SKM-1 (cell line): ENCODE measurements at regions not wholly inside any gene's neighbourhood (a gene's known extent, or its start where the extent isn't known, plus 50 kb on each side); places are given as distances from the start of the nearest gene placed in this dataset.

ENCODE experiments used
- DNase-seq: peaks from one replicate; lab custom pipeline; 2025; ENCODE audit not compliant: unreplicated experiment; lab: John Stamatoyannopoulos, UW

DNA sequence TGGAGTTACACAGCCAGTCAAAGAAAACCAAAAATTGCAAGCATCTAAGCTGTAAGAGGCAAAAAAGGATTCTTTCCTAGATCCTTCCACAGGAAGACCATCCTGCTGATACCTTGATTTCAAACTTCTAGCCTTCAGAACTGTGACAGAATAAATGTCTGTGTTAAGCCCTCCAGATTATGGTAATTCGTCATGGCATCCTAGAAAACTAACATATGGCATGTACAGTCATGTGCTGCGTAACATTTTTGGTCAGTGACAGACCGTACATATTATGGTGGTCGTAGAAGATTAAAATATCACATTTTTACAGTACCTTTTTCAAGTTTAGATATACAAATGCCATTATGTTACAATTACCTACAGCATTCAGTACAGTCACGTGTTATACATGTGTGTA is 660.9 kb upstream of the LMO3 start:
- DNase-seq, result no peak

DNA sequence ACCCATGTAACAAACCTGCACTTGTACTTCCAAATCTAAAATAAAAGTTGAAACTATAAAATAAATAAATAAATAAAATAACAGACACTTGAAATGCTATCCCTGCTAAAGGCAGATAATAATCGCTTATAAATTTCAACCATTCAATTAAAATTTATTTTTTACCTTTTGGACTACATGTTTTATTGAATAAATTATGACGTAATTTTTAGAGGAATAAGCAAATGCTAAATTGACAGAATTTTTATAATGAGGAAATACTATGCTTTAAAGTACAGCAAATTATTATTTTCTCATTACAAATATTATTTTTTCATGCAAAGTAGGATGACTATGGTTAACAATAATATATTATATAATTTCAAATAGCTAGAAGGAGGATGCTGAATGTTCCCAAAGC is 658.6 kb upstream of the LMO3 start:
- DNase-seq, result no peak

DNA sequence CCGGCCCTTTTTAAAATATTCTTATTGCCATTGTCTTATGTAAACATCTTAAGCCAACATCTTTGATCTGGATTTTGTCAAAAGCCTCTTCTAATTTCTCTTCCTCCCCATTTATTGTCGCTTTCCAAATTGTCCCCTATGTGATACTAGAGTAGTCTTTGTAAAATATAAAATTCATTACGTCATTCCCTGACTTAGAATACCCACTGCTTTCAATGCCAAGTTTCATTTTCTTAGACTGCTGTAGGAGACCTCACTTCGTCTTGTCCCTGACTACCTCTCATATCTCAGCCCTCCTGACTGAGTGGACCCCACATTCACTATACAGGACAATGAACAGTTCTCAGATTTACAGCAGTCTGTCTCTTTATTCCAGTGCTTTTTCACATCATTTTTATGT is 633.9 kb upstream of the LMO3 start:
- no peak for DNase-seq

DNA sequence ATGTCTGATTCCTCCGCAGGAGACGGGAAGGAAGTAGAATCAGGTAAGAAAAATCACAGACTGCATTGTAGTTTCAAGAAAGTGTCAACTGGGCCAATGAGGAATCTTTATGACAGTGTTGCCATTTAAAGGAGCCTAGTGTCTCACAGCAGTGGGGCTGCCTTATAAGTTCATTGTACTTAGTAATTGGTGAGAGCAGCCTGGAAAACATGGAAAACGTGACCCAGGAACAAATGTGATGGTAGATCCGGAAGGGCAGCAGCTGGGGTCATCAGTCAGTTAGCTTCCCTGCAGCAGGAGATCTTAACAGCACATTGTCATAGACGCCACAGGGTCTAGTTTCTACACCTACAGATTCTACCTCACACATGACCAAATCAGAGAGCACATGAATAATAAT is 630.0 kb upstream of the LMO3 start:
- DNase-seq, result no peak

DNA sequence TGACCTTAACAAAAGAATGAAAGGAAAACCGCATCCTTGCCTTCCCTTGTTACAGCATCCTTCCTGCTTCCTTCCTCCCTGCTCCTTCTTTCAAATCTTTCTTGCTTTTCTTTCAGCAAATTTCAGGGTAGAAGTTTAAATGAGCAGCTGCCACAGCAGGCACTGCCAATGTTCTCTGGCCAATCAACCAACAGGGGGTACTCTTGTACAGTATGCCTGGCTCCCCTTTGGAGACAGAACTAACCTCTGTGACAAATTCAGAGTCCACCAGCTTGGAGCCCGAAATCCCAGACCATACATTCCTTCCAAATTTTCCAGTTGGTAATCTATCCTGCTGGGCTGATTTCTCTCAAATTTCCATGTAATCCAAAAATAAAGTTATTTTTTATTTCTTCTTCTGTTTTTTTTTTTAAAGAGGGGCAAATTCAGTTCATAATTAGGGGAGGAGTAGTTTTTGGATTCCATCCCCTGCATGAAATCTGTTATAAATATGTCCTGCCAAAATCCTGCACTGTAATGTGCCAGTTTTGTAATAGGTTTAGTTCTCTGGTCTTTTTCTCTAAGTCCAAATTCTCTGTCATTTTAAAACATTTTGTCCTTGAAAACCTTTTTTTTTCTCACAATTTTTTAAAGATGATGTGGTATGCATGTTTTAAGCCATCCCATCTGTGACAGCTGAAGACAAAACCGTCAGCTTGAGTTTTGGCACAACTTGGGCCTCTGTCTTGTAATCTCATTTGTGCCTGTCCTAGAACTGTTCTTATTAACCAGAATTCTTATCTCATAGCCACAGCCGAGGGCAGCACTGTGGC is 610.0 kb upstream of the LMO3 start:
- DNase-seq, result no peak

DNA sequence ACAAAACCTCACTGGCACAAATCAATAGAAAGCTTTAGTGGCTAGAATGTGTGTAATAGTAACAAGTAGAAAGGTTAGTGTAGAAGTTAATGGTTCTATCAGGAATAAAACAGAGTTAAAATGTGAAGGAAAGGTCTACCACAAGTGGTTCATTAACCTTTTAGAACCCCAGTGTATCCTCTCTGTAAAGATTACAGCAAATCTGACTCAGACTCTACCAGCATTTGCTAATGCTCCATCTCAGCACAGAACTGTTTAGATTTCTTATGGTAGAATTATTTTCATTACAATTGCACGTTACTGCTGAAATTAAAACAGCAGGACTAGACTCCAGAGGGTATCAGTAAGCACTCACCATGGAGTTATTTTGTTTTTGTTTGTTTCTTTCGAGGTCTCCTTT is 609.0 kb upstream of the LMO3 start:
- DNase-seq, result no peak

DNA sequence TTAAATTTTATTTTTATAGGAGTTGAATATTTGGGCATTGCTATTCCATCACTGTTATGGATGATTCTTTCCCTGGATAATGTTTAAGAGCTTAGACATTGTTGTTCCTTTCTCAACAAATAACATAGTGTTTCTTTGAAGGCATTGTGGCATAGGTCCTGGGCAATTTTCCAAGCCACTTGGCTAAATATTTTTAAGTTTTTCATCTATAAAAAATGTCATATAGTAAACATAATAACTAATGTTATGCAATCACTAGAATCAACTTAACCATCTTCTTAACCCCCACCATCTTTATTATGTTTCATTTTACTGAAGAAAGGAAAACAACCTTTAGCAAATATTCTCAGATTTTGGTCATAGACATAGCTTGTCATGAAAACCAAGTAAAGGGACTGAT is 600.6 kb upstream of the LMO3 start:
- no peak for DNase-seq

DNA sequence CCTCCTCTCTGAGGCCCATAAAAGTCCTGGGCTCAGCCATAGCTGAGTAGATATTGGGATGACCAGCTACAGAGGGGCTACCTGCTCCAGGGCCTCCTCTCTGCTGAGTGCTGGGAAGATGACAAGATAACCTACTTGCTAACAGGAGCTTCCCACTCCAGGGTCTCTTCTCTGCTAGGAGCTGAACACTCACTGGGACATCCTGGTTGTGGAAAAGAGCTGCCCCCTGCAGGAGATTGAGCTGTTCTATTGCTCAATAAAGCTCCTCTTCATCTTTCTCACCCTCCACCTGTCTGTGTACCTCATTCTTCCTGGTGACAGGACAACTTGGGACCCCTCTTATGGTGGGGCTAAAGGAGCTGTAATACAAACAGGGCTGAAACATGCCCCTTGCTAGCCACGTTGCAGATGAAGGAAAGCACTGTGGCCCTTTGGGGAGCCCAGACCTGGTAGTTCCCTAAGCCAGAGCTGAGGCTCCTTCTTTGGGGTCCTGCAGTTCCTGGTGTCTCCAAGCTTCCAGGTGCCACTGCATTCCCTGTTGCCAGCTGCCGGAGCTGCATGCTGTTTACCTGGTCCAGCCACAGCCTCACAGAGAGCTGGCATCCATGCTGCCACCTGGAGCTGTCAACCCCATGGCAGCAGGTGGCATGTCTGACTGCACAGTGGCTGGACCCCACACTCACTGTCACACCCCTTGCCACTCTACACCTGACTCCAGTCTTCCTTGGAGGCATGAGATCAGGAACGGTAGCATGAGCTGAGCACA is 598.5 kb upstream of the LMO3 start:
- no peak for DNase-seq

DNA sequence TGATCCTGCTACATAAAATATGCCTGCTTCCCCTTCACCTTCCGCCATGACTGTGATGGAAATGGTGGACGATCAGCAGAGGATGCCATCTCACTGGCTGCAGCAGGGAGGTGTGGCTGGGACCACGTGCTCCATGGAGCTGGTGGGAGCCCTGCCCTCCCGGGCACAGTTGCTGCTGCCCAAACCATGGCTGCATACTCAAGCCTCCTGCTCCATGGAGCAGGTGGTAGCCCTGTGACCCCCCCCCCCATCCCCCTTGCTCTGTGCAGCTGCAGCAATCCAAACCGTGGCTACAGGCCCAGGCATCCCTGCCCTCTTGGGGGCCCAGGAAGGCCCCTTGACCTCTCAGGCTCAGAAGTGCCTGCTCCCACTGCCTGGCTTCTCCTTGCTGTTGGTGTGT is 597.5 kb upstream of the LMO3 start:
- no peak for DNase-seq

DNA sequence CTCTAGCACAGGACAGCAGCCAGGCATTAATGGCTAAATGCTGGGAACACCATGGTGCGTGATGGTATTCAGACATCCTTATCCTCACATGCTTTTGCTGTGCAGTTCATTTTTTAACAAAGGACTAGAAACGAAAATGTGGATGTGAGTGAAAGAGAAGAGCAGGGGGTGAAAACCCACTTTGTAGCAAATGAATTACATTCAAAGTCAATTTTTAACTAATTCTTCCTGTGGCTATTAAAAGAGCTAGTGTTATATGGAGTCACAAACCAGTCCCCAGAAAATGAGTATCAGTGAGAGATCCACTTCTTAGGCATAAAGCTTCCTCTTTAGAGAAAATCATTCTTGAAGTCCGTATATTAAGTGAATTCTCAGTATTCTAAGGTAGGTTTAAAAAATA is 592.0 kb upstream of the LMO3 start:
- no peak for DNase-seq

DNA sequence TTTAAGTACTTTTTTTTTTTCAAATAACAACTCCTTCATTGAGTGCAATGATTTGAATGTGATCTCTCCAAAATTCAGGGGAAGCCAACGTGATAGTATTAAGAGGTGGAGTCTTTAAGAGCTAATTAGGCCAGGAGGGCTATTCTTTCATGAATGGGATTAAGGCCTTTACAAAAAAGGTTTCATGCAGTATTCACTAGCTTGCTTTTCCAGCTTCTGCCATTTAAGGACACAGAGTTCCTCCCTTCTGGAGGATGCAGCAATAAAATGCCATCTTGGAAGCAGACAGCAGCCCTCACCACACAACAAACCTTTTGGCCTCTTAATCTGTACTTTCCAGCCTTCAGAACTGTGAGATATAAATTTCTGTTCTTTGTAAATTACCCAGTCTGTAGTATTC is 586.8 kb upstream of the LMO3 start:
- DNase-seq, result no peak

DNA sequence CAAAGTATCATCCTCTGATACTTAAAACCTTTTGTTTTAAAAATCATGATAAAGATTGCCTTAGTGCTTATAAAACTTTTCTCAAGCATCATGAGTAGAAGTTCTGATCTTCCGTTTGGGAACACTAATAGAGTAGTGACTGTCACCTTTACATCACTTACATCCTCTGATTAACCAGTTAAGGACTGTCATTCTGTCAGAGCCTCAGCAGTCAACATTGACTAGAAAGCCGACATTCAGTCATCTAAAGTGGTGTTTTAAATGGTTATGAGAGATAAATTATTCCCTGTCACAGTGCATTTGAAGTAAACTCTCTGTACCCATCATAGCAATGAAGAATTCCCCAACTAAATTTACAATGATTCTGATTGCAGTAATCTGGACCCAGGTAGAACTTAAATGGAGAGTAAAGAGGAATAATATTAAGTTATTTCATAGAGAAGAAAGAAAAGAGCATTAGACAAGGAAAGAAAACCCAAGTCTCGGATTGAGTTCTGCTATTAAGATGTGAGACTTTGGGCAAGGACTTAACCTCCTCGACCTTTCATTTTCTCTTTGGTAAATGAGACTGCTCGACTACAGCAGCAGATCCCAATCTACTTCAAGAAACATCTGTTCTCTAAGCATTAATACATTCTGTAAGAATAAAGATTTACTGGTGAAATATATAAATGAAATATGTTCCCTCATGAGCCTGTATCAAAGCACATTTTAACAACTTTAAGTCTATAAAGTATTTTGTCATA is 563.9 kb upstream of the LMO3 start:
- no peak for DNase-seq

DNA sequence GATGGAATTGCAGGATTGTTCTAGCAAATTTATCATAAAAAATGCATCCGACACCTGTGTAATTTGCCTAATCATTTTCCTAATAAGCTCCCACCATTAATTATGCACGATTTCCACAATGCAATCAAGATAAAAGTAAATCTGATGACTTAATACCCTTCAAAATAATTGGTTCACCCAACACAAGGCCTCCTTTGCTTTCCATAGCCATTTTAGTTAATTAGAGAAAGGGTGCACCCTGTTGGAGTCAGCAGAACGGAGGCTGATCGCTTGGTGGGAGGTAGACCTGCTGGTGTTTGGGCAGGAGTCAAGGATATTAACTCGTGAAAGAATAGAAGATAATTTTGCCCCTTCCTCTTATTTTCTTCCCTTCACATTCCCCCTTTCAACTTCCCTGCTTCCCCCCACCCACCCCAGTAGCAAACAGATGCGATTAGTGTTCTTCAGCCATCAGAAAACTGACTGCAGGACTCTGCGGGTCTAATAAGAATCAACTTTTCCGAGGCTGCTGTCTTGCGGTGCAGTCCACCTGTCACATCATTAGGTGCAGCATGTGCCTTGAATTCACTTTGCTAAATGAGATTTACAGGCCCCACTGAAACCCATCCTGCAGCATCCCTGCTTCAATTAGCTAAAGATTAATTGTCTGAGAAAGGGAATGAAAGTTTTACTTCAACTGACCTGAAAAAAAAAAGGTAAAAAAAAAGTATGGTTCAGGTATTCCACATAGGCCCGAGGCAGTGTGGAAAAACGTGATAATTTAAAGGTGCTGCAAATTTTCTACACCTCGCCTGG is 553.7 kb upstream of the LMO3 start:
- DNase-seq, result no peak

DNA sequence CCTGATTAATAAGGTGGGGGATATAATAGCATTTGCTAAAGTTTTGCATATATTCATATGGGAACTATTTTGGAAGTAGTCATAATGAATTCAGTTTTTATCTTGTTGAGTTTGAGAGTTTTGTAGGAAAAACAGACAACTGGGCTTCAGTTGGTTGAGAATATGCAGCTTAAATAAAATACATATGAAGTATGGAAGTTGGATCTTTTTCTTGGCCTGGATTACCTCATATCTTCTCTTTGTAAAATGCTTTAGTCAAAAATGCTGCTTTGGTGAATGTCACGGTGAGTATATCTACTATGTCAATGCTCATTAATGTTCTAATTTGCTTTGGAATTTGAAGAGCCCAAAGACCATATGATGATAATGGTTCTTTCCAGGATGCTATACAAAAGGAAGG is 552.2 kb upstream of the LMO3 start:
- DNase-seq, result no peak

DNA sequence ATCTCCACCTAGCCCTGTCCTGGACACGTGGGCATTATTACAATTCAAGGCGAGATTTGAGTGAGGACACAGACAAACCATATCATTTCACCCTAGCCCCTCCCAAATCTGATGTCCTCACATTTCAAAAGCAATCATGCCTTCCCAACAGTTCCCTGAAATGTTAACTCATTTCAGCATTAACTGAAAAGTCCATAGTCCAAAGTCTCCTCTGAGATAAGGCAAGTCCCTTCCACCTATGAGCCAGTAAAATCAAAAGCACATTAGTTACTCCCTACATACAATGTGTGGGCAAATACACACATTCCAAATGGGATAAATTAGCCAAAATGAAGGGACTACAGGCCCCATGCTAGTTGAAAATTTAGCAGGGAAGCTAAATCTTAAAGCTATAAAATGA is 546.0 kb upstream of the LMO3 start:
- no peak for DNase-seq

DNA sequence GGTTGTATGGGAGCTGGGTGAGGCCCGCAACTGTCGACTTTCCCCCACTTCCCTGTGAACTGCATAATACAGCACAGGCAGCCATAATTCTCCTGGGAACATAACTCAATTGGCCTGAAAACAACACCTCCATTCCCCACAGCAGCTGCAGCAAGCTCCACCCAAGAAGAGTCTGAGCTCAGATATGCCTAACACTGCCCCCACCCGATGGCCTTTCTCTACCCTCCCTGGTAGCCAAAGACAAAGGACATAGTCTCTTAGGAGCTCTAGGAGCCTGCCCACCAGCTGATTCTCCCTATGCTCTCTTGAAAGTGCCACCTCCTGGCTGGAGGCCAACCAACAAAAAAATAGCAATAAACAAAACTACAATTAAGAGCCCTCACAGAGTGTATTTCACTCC is 542.7 kb upstream of the LMO3 start:
- DNase-seq, result no peak

DNA sequence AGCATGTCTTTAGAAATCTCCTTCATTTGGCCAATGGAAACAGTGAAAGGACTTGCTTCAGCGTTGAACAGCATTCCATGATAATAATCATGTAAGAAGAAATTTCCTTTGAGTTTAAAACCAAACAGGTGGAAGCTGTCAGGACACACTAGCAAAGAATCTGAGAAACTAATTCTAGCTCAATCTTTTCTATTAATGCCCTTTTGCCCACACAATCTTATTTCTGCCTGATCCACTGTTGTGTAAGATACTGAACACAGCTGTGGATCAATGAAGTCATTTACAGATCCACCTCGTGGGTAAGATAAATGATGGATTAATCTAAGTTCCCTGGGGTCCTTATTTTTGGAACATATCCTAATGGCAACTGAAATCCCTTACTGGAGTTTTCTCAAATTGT is 536.9 kb upstream of the LMO3 start:
- DNase-seq, result no peak

DNA sequence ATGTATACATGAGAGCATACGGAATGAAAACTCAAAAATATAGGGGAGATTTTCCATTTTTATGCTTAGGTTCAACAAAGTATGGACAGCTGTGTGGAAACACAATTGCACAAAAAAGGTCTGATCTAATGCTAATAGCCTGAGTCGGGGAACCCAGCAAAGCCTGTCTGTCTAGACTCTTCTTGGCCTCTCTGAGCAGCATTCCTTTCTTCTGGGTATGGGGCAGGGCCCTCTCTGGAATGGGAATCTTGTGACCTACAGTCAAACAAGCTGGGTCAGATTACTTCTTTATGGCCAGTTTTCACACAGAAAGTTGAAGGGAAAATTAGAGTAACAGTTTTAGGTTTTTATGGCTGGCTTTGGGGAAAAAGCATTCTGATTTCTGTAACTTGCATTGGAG is 534.0 kb upstream of the LMO3 start:
- DNase-seq, result no peak

DNA sequence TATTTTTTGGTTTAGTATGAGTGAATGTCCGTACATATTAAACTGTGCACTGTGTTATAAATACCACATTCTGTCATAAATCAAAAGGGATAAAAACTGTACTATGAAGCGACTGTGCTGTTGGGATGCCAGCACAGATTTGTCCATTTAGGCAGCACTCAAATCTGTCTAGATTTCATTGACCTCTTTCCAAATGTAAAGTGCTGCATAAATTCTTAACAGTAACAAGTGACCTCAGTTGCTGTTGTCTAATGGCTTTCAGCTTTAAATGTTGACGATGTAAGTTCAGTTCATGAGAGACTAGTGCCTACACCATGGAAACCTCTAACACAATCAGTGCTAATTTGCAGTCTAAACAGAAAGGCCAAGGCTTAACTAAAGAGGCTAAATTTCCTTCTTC is 531.4 kb upstream of the LMO3 start:
- DNase-seq, result no peak

DNA sequence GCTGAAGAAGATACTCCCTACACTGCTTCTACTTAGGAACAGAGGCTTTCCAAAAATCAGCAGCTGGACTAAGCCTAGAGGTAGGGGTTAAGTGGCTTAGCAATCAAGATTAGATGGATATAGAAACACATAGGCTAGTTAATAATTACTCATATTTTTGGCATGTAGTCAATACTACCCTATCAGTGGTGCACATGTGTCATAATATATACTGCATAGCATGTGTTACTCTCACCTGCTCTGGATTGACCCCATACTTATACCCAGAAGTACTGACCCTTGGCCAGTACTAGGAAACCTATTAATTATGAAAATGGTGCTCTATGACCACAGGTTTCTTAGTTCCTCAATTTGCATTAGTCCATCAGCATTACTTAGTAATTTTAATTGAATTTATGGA is 528.4 kb upstream of the LMO3 start:
- no peak for DNase-seq

DNA sequence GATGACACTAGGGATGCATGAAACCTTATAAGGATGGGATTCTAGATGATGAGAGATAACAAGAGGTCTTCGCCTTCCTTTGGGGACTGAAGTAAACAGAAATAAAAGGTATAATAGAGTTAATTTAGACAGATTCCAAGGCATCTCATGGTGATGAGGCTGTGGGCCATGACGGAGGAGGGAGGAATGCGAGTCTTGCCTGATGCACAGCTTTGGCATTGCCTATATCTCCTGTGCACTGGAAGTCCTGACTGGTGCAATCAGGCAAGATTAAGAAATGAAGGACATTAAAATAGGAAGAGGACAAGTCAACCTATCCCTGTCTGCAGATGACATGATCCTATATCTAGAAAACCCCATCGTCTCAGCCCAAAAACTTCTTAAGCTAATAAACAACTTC is 526.4 kb upstream of the LMO3 start:
- DNase-seq, result no peak
